Adipocyte (in vitro differentiated cells): ENCODE measurements at regions not wholly inside any gene's neighbourhood (a gene's known extent, or its start where the extent isn't known, plus 50 kb on each side); places are given as distances from the start of the nearest gene placed in this dataset.

ENCODE experiments used
- DNase-seq: peaks from one replicate; pipeline ENCODE4 v3.0.0-alpha.2; 2015; ENCODE audit warnings: low read depth
- H3K27me3 ChIP-seq: replicated peaks from 2 replicates; pipeline ENCODE4 v1.7.0; 2013; ENCODE audit warnings: mild to moderate bottlenecking, low read length, moderate library complexity; ENCODE audit not compliant: control insufficient read depth, insufficient read depth
- H3K36me3 ChIP-seq: 2 replicates; pipeline ENCODE4 v1.7.0; 2013; ENCODE audit warnings: low read length, mild to moderate bottlenecking, moderate library complexity; ENCODE audit not compliant: control insufficient read depth, insufficient read depth, severe bottlenecking
- H3K4me1 ChIP-seq: 2 replicates; pipeline ENCODE4 v1.7.0; 2013; ENCODE audit warnings: mild to moderate bottlenecking, low read length, moderate library complexity; ENCODE audit not compliant: control insufficient read depth, insufficient read depth
- H3K4me3 ChIP-seq: 2 replicates; pipeline ENCODE4 v1.7.0; 2013; ENCODE audit warnings: mild to moderate bottlenecking, low read length, moderate library complexity
- H3K9ac ChIP-seq: 2 replicates; pipeline ENCODE4 v1.7.0; 2013; ENCODE audit warnings: mild to moderate bottlenecking, low read length, moderate library complexity
- H3K9me3 ChIP-seq: 2 replicates; pipeline ENCODE4 v1.7.0; 2013; ENCODE audit warnings: mild to moderate bottlenecking, low read length, moderate library complexity; ENCODE audit not compliant: control insufficient read depth

DNA sequence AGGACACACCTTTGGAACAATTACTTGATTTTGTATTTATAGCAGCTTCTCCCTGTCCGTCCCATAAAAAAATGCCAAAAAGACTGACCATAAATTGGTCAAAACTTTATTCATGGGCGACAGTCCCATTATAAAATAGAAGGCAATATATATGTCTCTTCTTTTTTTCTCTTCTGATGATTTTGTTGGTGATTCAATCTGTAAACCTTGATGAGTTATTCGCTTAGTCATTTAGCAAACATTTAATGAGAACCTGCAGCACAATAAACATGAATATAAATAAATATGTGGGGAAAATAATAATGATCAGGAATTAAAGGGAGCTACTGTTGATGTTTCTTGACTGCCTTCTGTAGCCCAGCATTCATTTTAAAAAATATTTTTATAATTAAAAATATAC, 356.4 kb upstream of the ACTBL2 start:
- no peak overlapping the region for H3K9ac ChIP-seq
- no peaks in the 10 kb centered on the region for H3K36me3 ChIP-seq
- no peak overlapping the region for H3K4me3 ChIP-seq
- H3K27me3 ChIP-seq, result no peaks in the 10 kb centered on the region
- peaks cover 22% of the 10 kb centered on the region for H3K4me1 ChIP-seq
- peaks cover 5% of the 10 kb centered on the region for H3K9me3 ChIP-seq
- no peak for DNase-seq

DNA sequence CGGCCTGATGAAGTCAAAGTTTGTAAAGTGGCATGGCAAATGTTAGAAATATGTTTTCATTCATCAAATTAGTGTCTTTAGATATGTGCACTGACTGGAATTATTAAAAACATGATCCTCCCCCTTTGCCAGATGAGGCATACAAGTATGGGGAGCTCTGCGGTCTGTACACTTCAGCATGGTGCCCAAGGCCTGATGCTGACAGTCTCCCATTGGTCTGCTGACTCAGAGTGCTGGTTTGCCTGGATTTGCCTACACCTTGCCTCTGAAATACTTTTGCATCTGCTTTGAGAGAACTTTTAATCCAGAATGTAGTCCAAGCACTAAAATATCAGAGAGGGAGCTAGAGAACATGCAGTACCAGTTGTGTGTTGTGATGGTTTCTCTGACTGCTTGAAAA, 354.3 kb upstream of the ACTBL2 start:
- Histone ChIP-seq H3K9ac (no peak overlapping the region), H3K36me3 (no peaks in the 10 kb centered on the region), H3K9me3 (peaks cover 5% of the 10 kb centered on the region), H3K4me1 (peaks cover 17% of the 10 kb centered on the region), H3K27me3 (no peaks in the 10 kb centered on the region), H3K4me3 (no peak overlapping the region)
- no peak for DNase-seq

DNA sequence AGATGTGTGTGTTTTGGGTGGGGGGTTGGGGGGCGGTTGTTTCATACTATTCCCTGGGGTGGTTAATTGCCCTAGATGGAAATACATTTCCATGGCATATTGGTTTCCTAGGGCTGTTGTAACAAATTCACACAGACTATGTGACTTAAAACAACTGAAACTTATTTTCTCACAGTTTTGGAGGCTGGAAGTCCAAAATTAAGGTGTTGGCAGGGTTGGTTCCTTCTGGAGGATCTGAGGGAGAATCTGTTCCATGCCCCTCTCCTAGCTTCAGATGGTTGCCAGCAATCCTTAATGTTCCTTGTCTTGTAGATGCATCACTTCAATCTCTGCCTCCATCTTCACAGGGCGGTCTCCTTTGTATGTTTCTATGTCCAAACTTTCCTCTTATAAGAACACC, 353.7 kb upstream of the ACTBL2 start:
- Histone ChIP-seq H3K4me1 (peaks cover 12% of the 10 kb centered on the region), H3K36me3 (no peaks in the 10 kb centered on the region), H3K27me3 (no peaks in the 10 kb centered on the region), H3K9ac (no peak overlapping the region), H3K4me3 (no peak overlapping the region), H3K9me3 (peaks cover 5% of the 10 kb centered on the region)
- no peak for DNase-seq

DNA sequence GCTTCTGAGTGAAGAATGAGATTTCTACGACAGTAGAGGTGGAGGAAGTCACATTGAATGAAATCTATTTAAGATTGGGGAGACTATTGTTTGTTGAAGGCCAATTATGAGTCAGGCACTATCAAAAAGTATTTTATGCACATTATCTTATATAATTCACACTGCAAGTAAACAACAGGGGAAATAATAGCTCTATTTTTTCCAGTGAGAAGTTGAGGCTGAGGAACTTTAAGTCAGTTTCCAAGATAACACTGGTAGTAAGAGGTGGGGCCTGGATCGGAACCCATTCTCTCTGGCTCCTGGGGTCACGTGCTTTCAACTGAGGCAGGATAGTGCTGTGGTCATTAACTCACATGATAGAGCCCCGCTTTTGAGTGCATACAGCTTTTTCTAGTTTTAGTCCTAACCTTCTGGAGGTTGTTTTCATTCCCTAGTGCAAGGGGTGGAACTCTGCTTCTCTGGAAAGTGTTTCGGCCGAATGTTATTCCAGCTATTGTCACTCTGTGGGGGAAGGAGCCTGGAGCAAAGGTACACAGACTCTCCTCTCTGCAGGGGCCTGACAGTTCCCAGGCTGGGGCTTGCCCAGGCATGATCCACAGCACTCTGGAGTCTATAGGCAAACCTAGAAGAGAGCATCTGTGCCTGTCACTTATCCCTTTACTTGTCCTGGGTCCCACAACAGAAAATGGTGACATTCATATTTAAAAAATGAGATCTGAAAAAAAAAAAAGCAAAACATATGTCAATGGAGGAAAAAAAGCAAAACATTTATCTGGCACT, 352.4 kb upstream of the ACTBL2 start:
- H3K27me3 ChIP-seq, result no peaks in the 10 kb centered on the region

DNA sequence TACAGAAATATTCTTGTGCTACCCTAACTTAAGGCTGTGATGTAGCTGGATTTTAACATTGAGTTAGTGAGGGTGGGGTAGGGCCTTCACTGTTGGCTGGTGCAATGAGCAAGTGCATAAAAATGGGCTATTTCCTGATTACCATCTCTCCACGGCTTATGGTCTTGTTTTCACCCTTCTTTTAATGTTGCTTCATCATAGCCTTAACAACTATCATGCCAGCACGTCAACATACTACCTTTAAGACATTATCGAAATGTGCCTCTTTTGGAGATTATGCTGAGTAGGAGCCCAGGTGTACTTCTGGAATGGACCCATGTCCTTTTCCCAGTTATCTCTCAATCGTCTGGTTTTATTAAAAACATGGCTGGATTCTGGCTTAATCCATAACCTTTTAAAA, 350.9 kb upstream of the ACTBL2 start:
- Histone ChIP-seq H3K4me3 (no peak overlapping the region), H3K4me1 (peaks cover 9% of the 10 kb centered on the region), H3K9me3 (peaks cover 5% of the 10 kb centered on the region), H3K36me3 (no peaks in the 10 kb centered on the region), H3K27me3 (no peaks in the 10 kb centered on the region), H3K9ac (no peak overlapping the region)
- DNase-seq, result no peak

More for the DNA sequence above, 352.4 kb upstream of the ACTBL2 start:
- no peak overlapping the region for H3K9ac ChIP-seq
- no peaks in the 10 kb centered on the region for H3K36me3 ChIP-seq
- peak; percentile 40 for DNase-seq
- no peak overlapping the region for H3K4me3 ChIP-seq
- H3K9me3 ChIP-seq, result peaks cover 5% of the 10 kb centered on the region
- H3K4me1 ChIP-seq, result peaks cover 9% of the 10 kb centered on the region

DNA sequence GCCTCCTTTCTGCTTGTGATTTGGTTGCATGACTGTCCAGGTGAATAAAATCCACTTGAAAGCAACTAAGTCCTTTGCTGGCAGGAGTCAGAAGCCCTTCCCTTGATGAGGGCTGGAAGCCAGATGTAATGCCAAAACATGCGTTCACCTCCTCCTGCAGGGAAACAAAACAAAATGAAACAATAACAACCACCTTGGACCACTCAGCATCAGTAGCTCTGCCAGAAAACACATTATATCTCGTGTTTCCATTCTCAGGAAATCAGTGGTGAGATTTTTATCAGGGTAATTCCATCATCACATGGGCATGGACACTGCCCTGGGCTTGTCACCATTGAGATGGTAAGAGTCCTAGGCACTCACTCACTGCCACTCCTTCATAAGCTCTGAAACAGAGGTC, 350.3 kb upstream of the ACTBL2 start:
- Histone ChIP-seq H3K4me1 (peaks cover 5% of the 10 kb centered on the region), H3K4me3 (no peak overlapping the region), H3K9me3 (peaks cover 5% of the 10 kb centered on the region), H3K9ac (no peak overlapping the region), H3K36me3 (no peaks in the 10 kb centered on the region), H3K27me3 (no peaks in the 10 kb centered on the region)
- no peak for DNase-seq

DNA sequence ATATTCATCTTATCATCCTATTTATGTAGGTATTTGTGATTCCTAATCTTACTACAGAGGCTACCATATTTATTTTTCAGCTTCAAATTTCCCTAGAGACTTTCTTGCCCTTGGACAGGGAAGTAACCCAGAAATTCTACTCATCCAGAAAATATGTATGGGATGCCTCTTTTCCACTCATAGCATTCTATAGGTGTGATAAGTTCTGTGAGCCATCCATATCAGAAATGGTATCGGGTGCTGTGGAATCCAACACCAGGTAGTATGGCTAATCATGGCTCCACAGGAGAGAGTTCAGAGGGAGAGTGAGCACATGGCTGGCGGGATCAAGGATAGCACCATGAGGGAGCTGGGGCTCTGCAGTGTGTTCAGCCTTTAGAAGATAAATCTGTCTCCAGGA, 349.3 kb upstream of the ACTBL2 start:
- Histone ChIP-seq H3K4me3 (no peak overlapping the region), H3K9me3 (peaks cover 5% of the 10 kb centered on the region), H3K4me1 (peaks cover 4% of the 10 kb centered on the region), H3K9ac (no peak overlapping the region), H3K36me3 (no peaks in the 10 kb centered on the region), H3K27me3 (no peaks in the 10 kb centered on the region)
- no peak for DNase-seq

DNA sequence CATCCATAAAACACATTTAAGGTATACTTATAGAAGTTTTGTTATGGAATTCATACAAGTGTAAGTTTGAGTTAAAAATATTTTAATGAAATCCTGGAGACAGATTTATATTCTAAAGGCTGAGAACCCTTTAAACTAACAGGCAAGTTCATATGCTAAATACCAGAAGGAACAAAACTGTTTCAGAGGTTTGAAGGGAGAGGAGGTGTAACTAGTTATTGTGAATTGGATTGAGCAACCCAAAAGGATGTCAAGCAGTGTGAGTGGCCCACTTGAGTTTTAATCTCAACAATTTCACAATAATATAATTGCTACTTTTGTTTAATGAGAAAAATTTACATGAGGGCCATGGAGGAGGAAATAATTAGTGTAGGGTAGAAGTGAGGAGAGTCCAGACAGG, 348.5 kb upstream of the ACTBL2 start:
- no peak overlapping the region for H3K4me3 ChIP-seq
- H3K4me1 ChIP-seq, result peaks cover 4% of the 10 kb centered on the region
- no peak overlapping the region for H3K9ac ChIP-seq
- no peak for DNase-seq
- H3K36me3 ChIP-seq, result no peaks in the 10 kb centered on the region
- no peaks in the 10 kb centered on the region for H3K9me3 ChIP-seq
- H3K27me3 ChIP-seq, result no peaks in the 10 kb centered on the region

DNA sequence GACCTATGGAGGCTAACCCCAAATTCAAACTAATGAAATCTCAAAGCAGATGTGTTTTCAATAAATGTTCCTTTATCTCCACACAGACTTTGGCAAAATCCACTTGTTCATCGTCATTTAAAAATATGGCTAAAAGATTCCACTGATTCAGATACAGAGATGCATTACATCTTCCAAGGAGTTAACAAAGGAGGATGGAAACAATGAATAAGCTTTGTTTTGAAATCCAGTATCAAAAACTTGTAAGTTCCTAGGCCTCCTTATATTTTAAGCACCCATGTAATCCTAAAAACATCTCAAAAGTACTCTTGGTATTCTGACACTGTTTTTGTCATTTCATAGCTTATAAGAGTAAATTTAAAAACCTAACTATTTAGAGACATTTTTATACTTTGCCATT, 345.6 kb upstream of the ACTBL2 start:
- Histone ChIP-seq H3K4me1 (no peaks in the 10 kb centered on the region), H3K4me3 (no peak overlapping the region), H3K27me3 (no peaks in the 10 kb centered on the region), H3K36me3 (no peaks in the 10 kb centered on the region), H3K9ac (no peak overlapping the region), H3K9me3 (no peaks in the 10 kb centered on the region)
- peak; percentile 73 for DNase-seq

DNA sequence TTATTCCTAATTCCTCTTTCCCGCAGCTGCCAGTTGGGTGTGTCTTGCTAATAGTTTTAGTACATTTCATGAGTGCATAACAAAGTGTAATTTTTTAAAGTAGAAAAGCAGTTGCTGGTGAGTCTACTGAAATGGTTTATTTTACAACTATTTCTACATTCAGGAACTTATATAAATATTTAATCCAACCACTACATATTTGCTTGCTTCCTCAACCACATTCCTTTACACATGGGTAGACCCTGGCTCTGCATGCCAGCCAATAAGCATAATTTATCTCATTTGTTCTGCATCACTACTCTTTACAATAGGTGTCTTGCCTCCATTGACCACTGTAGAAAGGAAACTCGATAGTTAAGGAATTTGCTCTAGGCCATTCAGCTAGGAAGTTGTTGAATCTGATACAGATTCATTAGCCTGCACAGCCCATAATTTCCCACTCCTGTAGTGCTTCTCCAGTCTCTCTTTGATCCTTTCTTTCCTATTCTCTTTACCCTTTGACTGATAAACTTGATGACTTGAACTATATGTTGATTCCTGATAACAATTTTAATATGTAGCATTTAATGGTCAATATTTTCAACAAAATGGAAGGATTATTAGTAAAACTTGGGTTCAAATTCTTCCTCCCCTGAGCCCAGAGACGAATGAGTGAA, 342.5 kb upstream of the ACTBL2 start:
- Histone ChIP-seq H3K4me1 (no peaks in the 10 kb centered on the region), H3K9ac (no peak overlapping the region), H3K27me3 (no peaks in the 10 kb centered on the region), H3K9me3 (peaks cover 7% of the 10 kb centered on the region), H3K36me3 (no peaks in the 10 kb centered on the region), H3K4me3 (no peak overlapping the region)
- DNase-seq, result peak; percentile 70

DNA sequence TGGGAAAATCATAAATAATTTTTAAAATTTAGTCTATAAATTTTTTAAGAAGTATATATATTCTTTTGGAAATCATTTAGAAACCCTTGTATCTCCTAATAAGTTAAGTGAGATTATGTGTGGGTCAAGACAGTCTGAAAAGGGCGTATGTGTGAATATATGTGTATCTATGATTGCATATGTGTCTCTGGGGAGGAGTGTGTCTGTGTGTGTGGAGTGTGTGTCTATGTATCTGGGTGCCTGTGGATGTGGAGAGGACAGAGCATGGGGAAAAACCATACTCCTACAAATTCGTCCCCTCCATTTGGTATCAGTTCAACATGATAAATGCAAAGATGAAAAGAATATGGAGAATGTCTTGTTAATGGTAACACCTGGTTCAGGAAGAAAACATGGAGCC, 342.0 kb upstream of the ACTBL2 start:
- peaks cover 12% of the 10 kb centered on the region for H3K9me3 ChIP-seq
- DNase-seq, result no peak
- H3K4me1 ChIP-seq, result no peaks in the 10 kb centered on the region
- no peak overlapping the region for H3K9ac ChIP-seq
- H3K27me3 ChIP-seq, result no peaks in the 10 kb centered on the region
- H3K36me3 ChIP-seq, result no peaks in the 10 kb centered on the region
- H3K4me3 ChIP-seq, result no peak overlapping the region
